ENCODE measurements at regions not wholly inside any gene's neighbourhood (a gene's known extent, or its start where the extent isn't known, plus 50 kb on each side); places are given as distances from the start of the nearest gene placed in this dataset.

DNA sequence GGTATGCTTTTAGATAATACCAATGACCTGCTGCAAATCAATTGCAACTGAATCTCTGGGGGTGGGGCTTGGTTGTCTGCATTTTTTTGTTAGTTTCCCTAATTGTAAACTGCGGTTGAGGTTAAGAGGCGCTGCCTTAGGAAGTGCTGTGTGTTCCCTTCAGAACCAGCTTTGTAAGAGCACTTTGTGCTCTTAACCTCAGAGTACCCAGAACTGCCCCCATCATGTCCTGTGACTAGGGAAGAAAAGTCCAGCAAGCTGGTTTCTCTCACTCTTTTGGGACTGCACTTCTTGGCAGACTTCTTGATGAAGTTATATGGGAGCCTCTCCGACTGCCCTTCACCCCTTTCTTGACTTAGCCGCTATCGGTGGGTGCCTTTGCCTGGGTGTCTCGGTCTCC is 245.5 kb upstream of the CXCR4 start:
- no peaks in the 10 kb centered on the region for H3K36me3 ChIP-seq
- no peaks in the 10 kb centered on the region for H3K27me3 ChIP-seq
- H3K4me3 ChIP-seq = no peak overlapping the region
- no peaks in the 10 kb centered on the region for H3K4me1 ChIP-seq
- TF ChIP-seq, protein P1, sequence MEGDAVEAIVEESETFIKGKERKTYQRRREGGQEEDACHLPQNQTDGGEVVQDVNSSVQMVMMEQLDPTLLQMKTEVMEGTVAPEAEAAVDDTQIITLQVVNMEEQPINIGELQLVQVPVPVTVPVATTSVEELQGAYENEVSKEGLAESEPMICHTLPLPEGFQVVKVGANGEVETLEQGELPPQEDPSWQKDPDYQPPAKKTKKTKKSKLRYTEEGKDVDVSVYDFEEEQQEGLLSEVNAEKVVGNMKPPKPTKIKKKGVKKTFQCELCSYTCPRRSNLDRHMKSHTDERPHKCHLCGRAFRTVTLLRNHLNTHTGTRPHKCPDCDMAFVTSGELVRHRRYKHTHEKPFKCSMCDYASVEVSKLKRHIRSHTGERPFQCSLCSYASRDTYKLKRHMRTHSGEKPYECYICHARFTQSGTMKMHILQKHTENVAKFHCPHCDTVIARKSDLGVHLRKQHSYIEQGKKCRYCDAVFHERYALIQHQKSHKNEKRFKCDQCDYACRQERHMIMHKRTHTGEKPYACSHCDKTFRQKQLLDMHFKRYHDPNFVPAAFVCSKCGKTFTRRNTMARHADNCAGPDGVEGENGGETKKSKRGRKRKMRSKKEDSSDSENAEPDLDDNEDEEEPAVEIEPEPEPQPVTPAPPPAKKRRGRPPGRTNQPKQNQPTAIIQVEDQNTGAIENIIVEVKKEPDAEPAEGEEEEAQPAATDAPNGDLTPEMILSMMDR (IDR thresholded peaks at IDR 0.05) = no peak
- no peak for TF ChIP-seq POLR2A (IDR thresholded peaks at IDR 0.05)
- 68% methylated on average over 5 of the region's 6 CpGs for WGBS (ENCODE audit: insufficient coverage, low coverage, low lambda C conversion rate, missing lambda C conversion rate)
- DNase-seq (no peak), ATAC-seq (no peak)
- no peaks in the 10 kb centered on the region for H3K9me3 ChIP-seq
- intact Hi-C loops (cut with DNase I) = no loop called here
- no peak overlapping the region for H3K27ac ChIP-seq

DNA sequence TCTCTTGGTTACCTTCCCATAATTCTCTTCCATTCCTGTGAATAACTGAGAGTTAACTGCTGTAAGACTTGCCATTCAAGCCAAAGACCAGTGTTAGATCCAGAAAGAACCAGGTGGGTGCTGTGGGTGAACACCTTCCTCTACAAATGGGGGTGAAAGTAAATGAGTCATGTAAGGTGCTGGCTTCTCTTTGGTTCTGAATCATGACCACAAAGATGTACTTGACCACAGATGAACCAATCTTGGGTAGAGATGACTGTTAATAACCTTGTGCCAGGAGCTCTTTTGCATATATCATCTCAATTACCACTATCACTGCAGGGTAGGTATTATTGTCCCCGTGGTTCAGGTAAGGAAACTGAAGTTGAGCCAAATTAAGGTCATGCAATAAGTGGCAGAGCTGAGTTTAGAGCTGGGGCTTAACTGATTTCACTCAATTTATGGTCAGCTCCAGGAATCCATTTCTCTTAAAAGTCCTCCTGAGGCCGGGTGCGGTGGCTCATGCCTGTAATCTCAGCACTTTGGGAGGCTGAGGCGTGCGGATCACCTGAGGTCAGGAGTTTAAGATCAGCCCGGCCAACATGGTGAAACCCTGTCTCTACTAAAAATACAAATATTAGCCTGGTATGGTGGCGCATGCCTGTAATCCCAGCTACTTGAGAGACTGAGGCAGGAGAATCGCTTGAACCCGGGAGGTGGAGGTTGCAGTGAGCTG is 244.9 kb upstream of the CXCR4 start:
- no peak for ATAC-seq
- Histone ChIP-seq H3K27ac (no peak overlapping the region), H3K27me3 (no peaks in the 10 kb centered on the region), H3K4me3 (no peak overlapping the region), H3K36me3 (no peaks in the 10 kb centered on the region), H3K9me3 (no peaks in the 10 kb centered on the region), H3K4me1 (no peaks in the 10 kb centered on the region)
- TF ChIP-seq, protein P1 (IDR thresholded peaks at IDR 0.05) = no peak
- TF ChIP-seq POLR2A (IDR thresholded peaks at IDR 0.05) = no peak
- intact Hi-C loops (cut with DNase I) = no loop called here
- no peak for DNase-seq
- WGBS (ENCODE audit: insufficient coverage, low coverage, low lambda C conversion rate, missing lambda C conversion rate) = 84% methylated on average over 5 of the region's 9 CpGs

DNA sequence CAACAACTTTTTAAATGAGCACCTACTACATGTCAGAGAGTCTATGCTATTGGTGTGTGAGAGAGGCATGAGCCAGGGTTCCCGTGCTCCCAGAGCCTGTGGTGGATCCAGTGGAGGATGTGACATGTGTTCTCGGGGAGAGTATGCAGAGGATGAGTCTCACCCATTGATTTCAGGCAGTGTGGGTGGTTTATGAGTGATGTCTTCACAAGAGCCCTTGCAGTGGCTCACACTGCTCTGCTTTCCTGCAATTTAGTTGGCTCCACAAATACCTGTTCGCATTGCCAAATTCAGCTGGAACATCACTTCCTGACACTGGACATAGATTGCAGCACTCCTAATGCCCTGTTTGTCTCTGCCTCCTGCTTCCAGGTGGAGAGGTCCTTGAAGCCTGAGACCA is 243.6 kb upstream of the CXCR4 start:
- no peaks in the 10 kb centered on the region for H3K4me1 ChIP-seq
- WGBS (ENCODE audit: insufficient coverage, low coverage, low lambda C conversion rate, missing lambda C conversion rate) = 50% methylated on average over 1 of the region's 3 CpGs

DNA sequence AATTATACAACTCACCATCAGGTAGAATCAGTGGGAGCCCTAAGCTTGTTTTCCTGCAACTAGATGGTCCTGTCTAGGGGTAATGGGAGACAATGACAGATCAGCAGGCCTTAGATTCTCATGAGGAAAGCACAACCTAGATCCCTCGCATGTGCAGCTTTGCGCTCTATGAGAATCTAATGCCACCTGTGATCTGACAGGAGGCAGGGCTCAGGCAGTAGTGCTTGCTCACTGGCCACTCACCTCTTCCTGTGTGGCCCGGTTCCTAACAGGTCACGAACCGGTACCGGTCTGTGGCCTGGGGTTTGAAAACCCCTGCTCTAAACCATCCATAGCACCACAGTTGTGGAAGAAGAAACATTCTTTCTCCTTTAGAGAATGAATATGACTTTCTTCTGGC is 242.8 kb upstream of the CXCR4 start:
- ATAC-seq = no peak
- no peak overlapping the region for H3K4me3 ChIP-seq
- no peak overlapping the region for H3K27ac ChIP-seq
- intact Hi-C loops (cut with DNase I) = no loop called here
- DNase-seq = no peak
- H3K36me3 ChIP-seq = no peaks in the 10 kb centered on the region
- WGBS (ENCODE audit: insufficient coverage, low coverage, low lambda C conversion rate, missing lambda C conversion rate) = no CpG with 5 or more reads among the region's 6 CpGs
- TF ChIP-seq, protein P1 (IDR thresholded peaks at IDR 0.05) = no peak
- TF ChIP-seq POLR2A (IDR thresholded peaks at IDR 0.05) = no peak
- no peaks in the 10 kb centered on the region for H3K27me3 ChIP-seq
- H3K4me1 ChIP-seq = no peaks in the 10 kb centered on the region
- H3K9me3 ChIP-seq = no peaks in the 10 kb centered on the region

More for the DNA sequence above, 243.6 kb upstream of the CXCR4 start:
- Histone ChIP-seq H3K4me3 (no peak overlapping the region), H3K27me3 (no peaks in the 10 kb centered on the region), H3K27ac (no peak overlapping the region), H3K36me3 (no peaks in the 10 kb centered on the region), H3K9me3 (no peaks in the 10 kb centered on the region)
- no peak for TF ChIP-seq POLR2A (IDR thresholded peaks at IDR 0.05)
- TF ChIP-seq, protein P1 (IDR thresholded peaks at IDR 0.05) = no peak
- DNase-seq = no peak
- no peak for ATAC-seq
- intact Hi-C loops (cut with DNase I) = no loop called here

All from right lobe of liver (tissue), 6 donors.